Stomach (tissue), 4 donors: ENCODE measurements at regions not wholly inside any gene's neighbourhood (a gene's known extent, or its start where the extent isn't known, plus 50 kb on each side); places are given as distances from the start of the nearest gene placed in this dataset.

Source experiments
- EP300 ChIP-seq: sonication (generic); formaldehyde crosslinking; IDR thresholded peaks from one replicate; pipeline ENCODE4 v1.6.1; 2017; ENCODE audit warnings: antibody characterized with exemption
- POLR2A ChIP-seq, 4 donors: fragments of 450-650 bp; IDR thresholded peaks; one replicate each; pipeline ENCODE4 v1.6.1; 2016; ENCODE audit warnings: antibody characterized with exemption in 4 of 4, control low read depth in 2 of 4, mild to moderate bottlenecking in 1 of 4, moderate library complexity in 1 of 4
- POLR2AphosphoS5 ChIP-seq, 3 donors: sonication (generic); formaldehyde crosslinking; IDR thresholded peaks; one replicate each; pipeline ENCODE4 v1.6.1; 2016; ENCODE audit warnings: antibody characterized with exemption in 3 of 3
- TF ChIP-seq, protein P1 (sequence below), 7 experiments: fragments of 450-650 bp in 4 of 7; fragments of 200-600 bp in 3 of 7; sonication (generic) in 3 of 7; IDR thresholded peaks; one replicate each; pipeline ENCODE4 v1.5.1; 2016 to 2019; ENCODE audit warnings: antibody characterized with exemption in 7 of 7, control low read depth in 2 of 7, mild to moderate bottlenecking in 1 of 7

DNA sequence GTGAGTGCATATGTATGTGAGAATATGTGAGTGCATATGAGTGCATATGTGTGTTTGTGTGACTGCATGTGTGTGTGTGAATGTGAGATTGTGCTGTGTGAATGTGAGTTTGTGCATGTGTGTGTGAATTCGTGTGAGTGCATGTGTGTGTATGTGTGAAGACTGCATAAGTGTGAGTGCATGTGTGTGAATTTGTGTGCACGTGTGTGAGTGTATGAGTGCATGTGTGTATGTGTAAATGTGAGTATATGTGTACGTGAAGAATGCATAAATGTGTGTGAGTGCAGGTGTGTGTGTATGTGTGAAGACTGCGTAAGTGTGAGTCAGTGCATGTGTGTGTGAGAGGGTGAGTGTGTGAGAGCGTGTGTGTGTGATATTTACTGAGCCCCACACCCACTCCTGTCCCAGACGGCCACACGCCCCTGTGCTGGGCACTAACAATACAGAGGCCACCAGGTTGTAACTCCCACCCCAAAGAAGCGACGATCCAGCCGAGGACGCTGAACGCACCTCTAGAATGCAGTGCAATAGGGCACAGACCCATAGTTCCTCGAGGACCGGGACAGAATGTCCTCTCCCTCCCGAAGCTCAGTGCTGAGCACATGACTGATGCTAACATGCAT is 97.8 kb downstream of the C16orf95 start:
- TF ChIP-seq, protein P1, sequence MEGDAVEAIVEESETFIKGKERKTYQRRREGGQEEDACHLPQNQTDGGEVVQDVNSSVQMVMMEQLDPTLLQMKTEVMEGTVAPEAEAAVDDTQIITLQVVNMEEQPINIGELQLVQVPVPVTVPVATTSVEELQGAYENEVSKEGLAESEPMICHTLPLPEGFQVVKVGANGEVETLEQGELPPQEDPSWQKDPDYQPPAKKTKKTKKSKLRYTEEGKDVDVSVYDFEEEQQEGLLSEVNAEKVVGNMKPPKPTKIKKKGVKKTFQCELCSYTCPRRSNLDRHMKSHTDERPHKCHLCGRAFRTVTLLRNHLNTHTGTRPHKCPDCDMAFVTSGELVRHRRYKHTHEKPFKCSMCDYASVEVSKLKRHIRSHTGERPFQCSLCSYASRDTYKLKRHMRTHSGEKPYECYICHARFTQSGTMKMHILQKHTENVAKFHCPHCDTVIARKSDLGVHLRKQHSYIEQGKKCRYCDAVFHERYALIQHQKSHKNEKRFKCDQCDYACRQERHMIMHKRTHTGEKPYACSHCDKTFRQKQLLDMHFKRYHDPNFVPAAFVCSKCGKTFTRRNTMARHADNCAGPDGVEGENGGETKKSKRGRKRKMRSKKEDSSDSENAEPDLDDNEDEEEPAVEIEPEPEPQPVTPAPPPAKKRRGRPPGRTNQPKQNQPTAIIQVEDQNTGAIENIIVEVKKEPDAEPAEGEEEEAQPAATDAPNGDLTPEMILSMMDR (IDR thresholded peaks at IDR 0.05) = no peak
- TF ChIP-seq EP300 (no peak), POLR2A (IDR thresholded peaks at IDR 0.05) (no peak), POLR2AphosphoS5 (IDR thresholded peaks at IDR 0.05) (no peak)
